ENCODE measurements at regions not wholly inside any gene's neighbourhood (a gene's known extent, or its start where the extent isn't known, plus 50 kb on each side); places are given as distances from the start of the nearest gene placed in this dataset.

DNA sequence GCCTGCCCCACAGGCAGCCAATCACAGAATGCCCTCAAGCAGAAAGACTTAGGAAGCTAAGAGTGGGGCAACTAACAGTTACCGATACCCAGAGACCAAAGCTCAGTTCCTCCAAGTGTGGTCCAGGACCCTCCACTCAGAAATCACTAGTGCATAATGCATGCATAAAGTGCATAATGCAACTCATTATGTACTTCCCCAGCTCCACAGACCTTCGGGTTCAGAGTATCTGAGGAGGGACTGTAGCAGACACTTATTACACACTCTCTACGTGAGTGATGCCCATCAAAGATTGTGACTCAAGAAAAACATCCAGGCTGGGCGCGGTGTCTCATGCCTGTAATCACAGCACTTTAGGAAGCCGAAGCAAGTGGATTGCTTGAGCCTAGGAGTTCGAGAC, 328.0 kb downstream of the BCOR start:
- TF ChIP-seq, protein P1, sequence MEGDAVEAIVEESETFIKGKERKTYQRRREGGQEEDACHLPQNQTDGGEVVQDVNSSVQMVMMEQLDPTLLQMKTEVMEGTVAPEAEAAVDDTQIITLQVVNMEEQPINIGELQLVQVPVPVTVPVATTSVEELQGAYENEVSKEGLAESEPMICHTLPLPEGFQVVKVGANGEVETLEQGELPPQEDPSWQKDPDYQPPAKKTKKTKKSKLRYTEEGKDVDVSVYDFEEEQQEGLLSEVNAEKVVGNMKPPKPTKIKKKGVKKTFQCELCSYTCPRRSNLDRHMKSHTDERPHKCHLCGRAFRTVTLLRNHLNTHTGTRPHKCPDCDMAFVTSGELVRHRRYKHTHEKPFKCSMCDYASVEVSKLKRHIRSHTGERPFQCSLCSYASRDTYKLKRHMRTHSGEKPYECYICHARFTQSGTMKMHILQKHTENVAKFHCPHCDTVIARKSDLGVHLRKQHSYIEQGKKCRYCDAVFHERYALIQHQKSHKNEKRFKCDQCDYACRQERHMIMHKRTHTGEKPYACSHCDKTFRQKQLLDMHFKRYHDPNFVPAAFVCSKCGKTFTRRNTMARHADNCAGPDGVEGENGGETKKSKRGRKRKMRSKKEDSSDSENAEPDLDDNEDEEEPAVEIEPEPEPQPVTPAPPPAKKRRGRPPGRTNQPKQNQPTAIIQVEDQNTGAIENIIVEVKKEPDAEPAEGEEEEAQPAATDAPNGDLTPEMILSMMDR (IDR thresholded peaks at IDR 0.05) = no peak
- TF ChIP-seq POLR2A (IDR thresholded peaks at IDR 0.05) = no peak

Data from thyroid gland (tissue), 4 donors.